Osteoblast (primary cell): ENCODE measurements at regions not wholly inside any gene's neighbourhood (a gene's known extent, or its start where the extent isn't known, plus 50 kb on each side); places are given as distances from the start of the nearest gene placed in this dataset.

ENCODE experiments used
- DNase-seq: peaks from one replicate; pipeline ENCODE4 v3.0.0; 2011; ENCODE audit warnings: low spot score, mixed read lengths; ENCODE audit not compliant: insufficient read length; ENCODE audit errors: missing footprints
- H2AFZ ChIP-seq: 2 replicates; pipeline ENCODE4 v1.6.0; 2011; ENCODE audit warnings: mild to moderate bottlenecking, low read length
- H3K27ac ChIP-seq: 2 replicates; pipeline ENCODE4 v1.5.1; 2011; ENCODE audit warnings: mild to moderate bottlenecking, low read depth, low read length, moderate library complexity
- H3K27me3 ChIP-seq: 2 replicates; pipeline ENCODE4 v1.6.0; 2012; ENCODE audit warnings: mild to moderate bottlenecking, control low read depth, inconsistent platforms, low read length, moderate library complexity; ENCODE audit not compliant: insufficient read depth
- H3K36me3 ChIP-seq: 2 replicates; pipeline ENCODE4 v1.5.1; 2011; ENCODE audit warnings: mild to moderate bottlenecking, low read length, control low read depth, moderate library complexity; ENCODE audit not compliant: insufficient read depth
- H3K4me1 ChIP-seq: 2 replicates; pipeline ENCODE4 v1.5.1; 2011; ENCODE audit warnings: mild to moderate bottlenecking, low read length, control low read depth, moderate library complexity; ENCODE audit not compliant: insufficient read depth
- H3K4me2 ChIP-seq: 2 replicates; pipeline ENCODE4 v1.6.0; 2011; ENCODE audit warnings: mild to moderate bottlenecking, low read length; ENCODE audit not compliant: insufficient read depth
- H3K4me3 ChIP-seq: fragments of 200-600 bp; sonication (generic); 3 replicates; pipeline ENCODE4 v1.5.1; 2012; ENCODE audit warnings: mild to moderate bottlenecking, low read length, inconsistent platforms; ENCODE audit not compliant: insufficient read depth
- H3K79me2 ChIP-seq: 2 replicates; pipeline ENCODE4 v1.6.0; 2012; ENCODE audit warnings: mild to moderate bottlenecking, low read length, control low read depth, inconsistent platforms; ENCODE audit not compliant: insufficient read depth
- H3K9me3 ChIP-seq: 2 replicates; pipeline ENCODE4 v1.5.1; 2011; ENCODE audit warnings: low read depth, low read length, control low read depth
- H4K20me1 ChIP-seq: 2 replicates; pipeline ENCODE4 v1.6.0; 2012; ENCODE audit warnings: mild to moderate bottlenecking, low read length, control low read depth; ENCODE audit not compliant: insufficient read depth
- TF ChIP-seq, protein P1 (sequence below): IDR thresholded peaks from 2 replicates; pipeline ENCODE4 v1.5.1; 2011; ENCODE audit warnings: mild to moderate bottlenecking, low read depth, low read length, moderate library complexity; ENCODE audit errors: extremely low read depth

DNA sequence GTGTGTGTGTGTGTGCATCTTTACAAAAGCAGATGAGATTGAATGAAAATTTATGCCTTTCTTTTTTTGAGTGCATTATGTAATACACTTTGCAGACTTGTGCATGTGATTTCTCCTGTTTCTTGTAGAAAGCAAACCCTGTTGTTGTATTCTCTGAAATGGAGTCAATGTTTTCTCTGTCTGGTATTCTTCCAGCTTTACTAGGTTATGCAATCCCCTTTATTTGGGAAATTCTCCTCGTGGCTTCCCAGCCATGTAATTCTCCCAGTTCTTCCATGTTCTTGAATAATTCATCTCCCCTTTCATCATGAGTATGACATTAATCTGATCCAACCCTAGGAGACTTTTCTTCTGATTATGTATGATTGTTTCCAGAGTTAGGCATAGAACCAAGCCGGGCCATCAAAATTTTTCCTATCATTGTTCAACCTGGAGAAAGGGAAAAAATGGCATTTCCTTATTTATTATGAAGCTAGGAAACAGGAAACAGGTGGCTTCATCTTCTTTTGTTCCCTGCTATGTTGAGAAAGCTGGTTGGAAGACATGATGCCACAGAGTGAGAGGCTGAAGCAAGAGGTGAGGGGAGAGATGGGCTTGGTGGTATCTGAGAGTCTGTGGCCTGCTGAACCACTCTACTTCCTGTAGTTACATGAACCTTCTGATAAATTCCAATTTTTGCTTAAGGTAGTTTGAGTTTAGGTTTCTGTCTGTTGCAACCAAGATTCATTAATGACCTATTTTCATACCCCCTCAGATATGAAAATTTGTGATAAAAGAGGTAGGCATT lies 68.8 kb downstream of the PRL start:
- H2AFZ ChIP-seq, result no peak overlapping the region
- H3K9me3 ChIP-seq, result no peaks in the 10 kb centered on the region
- no peaks in the 10 kb centered on the region for H3K79me2 ChIP-seq
- TF ChIP-seq, protein P1, sequence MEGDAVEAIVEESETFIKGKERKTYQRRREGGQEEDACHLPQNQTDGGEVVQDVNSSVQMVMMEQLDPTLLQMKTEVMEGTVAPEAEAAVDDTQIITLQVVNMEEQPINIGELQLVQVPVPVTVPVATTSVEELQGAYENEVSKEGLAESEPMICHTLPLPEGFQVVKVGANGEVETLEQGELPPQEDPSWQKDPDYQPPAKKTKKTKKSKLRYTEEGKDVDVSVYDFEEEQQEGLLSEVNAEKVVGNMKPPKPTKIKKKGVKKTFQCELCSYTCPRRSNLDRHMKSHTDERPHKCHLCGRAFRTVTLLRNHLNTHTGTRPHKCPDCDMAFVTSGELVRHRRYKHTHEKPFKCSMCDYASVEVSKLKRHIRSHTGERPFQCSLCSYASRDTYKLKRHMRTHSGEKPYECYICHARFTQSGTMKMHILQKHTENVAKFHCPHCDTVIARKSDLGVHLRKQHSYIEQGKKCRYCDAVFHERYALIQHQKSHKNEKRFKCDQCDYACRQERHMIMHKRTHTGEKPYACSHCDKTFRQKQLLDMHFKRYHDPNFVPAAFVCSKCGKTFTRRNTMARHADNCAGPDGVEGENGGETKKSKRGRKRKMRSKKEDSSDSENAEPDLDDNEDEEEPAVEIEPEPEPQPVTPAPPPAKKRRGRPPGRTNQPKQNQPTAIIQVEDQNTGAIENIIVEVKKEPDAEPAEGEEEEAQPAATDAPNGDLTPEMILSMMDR, result no peak
- H4K20me1 ChIP-seq, result no peaks in the 10 kb centered on the region
- no peak overlapping the region for H3K27ac ChIP-seq
- no peak overlapping the region for H3K4me2 ChIP-seq
- no peak for DNase-seq
- H3K27me3 ChIP-seq, result no peaks in the 10 kb centered on the region
- no peaks in the 10 kb centered on the region for H3K36me3 ChIP-seq
- no peak overlapping the region for H3K4me3 ChIP-seq
- H3K4me1 ChIP-seq, result no peaks in the 10 kb centered on the region

DNA sequence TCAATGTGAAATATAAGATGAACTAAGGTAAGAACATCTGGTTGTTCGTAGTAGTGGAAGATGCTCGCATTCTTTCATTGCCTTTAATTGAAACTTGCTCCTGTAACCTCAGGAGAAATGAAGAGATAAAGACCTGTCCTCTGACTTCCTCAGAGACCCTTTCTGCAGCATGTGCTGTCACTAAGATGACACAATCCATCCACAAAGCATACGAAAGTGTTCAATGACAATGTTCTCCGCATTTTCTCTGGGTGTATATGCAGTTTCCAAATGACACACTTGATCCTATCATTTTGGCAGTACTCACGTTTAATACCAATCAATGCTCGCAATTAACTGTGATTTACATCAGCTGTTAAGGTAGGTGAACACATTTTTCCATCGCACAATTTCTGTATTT lies 65.8 kb downstream of the PRL start:
- TF ChIP-seq, protein P1, result no peak
- Histone ChIP-seq H3K79me2 (no peaks in the 10 kb centered on the region), H3K9me3 (no peaks in the 10 kb centered on the region), H3K4me1 (peaks cover 1% of the 10 kb centered on the region), H3K4me2 (no peak overlapping the region), H3K27ac (no peak overlapping the region), H3K27me3 (no peaks in the 10 kb centered on the region), H3K36me3 (no peaks in the 10 kb centered on the region), H2AFZ (no peak overlapping the region), H3K4me3 (no peak overlapping the region), H4K20me1 (no peaks in the 10 kb centered on the region)
- no peak for DNase-seq

DNA sequence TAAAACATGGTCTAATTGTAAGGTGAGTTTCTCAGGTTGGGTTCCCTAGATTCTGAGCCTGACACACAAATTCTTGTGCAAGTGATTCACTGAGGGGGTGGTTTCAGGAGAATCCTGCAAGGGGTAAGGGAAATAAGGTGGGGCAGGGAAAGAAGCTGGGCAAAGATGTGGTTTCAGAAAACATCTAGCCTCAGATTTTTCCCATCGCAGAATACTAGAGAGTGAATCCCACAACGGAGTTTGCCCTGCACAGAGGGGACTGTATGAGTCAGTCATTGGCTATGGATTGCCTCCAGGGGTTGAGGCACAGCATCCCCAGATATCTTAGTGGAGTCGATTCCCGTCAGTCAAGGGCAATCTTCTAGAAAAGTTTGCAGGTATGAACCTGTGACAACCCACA lies 65.2 kb downstream of the PRL start:
- no peaks in the 10 kb centered on the region for H3K79me2 ChIP-seq
- H3K27ac ChIP-seq, result no peak overlapping the region
- H3K4me1 ChIP-seq, result peaks cover 7% of the 10 kb centered on the region
- H3K27me3 ChIP-seq, result no peaks in the 10 kb centered on the region
- no peaks in the 10 kb centered on the region for H3K36me3 ChIP-seq
- TF ChIP-seq, protein P1, result no peak
- no peak overlapping the region for H2AFZ ChIP-seq
- H4K20me1 ChIP-seq, result no peaks in the 10 kb centered on the region
- DNase-seq, result no peak
- no peaks in the 10 kb centered on the region for H3K9me3 ChIP-seq
- H3K4me3 ChIP-seq, result no peak overlapping the region
- H3K4me2 ChIP-seq, result no peak overlapping the region

DNA sequence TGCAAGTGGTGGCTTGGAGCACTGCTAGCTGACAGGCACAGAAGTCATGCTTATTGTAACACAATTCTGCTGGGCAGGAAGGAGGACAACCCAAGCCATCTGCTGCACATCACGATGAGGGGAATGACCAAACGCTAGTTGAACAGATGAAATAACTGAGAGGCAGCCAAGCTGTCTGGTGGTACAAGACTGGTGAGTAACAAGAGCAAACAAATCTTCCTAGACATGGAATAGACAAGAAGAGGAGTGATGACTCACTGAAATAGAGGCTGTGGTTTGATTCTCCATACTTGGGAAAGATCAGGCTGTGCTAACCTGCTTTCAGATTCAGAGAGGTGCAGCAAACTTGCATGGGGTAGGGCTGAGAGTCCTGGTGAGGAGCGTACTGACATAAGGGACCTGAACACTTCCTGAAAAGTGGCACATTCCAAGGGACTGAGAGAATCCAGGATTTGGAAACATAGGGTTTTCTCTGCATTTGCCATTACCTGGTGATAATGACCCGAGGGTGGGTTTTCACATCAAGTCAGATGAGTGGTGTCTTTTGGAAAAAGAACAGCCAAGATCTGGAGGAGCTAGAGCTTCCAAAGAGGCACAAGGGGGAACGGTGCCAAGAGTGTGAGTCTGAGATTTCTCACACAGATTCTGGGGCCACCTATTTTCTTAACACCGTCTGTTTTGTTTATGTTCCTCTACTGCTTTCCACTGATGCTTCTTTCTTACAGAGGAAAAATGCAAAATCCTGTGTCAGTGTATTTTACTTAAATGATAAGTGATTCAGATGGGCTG lies 60.0 kb downstream of the PRL start:
- Histone ChIP-seq H3K4me3 (peak overlapping the region; percentile 16), H4K20me1 (no peaks in the 10 kb centered on the region), H3K4me1 (peaks cover 13% of the 10 kb centered on the region), H3K27me3 (no peaks in the 10 kb centered on the region), H3K79me2 (no peaks in the 10 kb centered on the region), H3K27ac (peak overlapping the region; percentile 9), H2AFZ (no peak overlapping the region), H3K9me3 (no peaks in the 10 kb centered on the region), H3K4me2 (peak overlapping the region; percentile 60), H3K36me3 (no peaks in the 10 kb centered on the region)
- TF ChIP-seq, protein P1, result no peak
- DNase-seq, result peak; percentile 71
